ENCODE measurements at regions not wholly inside any gene's neighbourhood (a gene's known extent, or its start where the extent isn't known, plus 50 kb on each side); places are given as distances from the start of the nearest gene placed in this dataset.
A peak's percentile ranks its signal among the peaks of the same experiment; 100 is the strongest.

GRCh38 chr13:31614073-31614472 lies 125.3 kb upstream of the RXFP2 start:
- no peak for DNase-seq

DNA sequence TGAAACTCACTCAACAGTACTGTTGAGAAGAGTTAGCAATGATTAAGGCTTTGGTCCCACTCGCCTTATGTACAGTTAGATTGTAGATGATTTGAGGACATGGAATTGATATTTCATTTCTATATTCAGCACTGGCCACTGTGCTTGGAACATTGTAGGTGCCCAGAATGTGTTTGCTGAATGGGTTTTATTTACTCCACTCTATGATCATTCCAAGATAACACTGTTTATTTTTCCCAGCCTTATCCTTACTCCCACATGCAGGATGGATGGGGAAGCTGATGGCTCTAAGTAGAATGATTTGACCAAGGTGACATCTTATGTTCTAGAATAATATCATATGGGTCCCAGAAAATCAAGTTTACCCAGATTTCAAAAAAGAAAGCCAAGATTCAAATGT lies 124.6 kb upstream of the RXFP2 start:
- DNase-seq: no peak

- no peak for DNase-seq
These were observed 114.2 kb upstream of the RXFP2 start for GRCh38 chr13:31625115-31625514.

DNA sequence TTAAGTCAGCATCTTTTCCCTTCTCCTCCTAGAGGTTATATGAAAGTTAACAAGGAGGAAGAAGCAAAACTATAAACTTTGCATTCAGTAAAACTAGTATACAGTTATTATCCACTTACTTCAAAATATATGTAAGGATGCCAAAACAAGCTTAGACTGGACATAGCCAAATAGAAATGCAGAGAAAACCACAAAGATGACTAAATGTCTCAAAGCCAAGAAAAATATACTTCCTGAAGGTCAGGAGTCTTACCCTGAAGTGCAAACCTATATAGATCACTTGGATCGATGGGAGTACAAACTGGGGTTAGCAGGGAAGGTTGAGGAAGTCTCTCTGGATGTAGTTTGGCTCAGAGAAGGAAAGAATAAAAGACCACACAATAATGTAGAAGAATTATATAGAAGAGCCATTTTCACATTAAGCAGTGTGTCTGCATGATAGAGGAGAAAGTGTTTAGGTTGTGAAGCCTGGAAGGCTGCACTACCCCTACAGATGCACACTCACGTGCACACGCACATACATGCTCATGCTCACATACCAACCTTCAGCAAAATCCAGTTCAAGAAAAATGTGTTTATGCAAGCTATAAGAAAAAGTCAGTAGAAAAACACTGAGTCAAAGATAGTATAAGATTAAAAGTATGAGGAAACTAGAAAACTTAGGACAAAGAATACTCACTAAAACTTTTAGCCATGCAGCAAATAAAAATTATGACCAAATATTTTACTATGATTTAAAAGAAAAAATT lies 112.1 kb upstream of the RXFP2 start:
- no peak for DNase-seq

DNA sequence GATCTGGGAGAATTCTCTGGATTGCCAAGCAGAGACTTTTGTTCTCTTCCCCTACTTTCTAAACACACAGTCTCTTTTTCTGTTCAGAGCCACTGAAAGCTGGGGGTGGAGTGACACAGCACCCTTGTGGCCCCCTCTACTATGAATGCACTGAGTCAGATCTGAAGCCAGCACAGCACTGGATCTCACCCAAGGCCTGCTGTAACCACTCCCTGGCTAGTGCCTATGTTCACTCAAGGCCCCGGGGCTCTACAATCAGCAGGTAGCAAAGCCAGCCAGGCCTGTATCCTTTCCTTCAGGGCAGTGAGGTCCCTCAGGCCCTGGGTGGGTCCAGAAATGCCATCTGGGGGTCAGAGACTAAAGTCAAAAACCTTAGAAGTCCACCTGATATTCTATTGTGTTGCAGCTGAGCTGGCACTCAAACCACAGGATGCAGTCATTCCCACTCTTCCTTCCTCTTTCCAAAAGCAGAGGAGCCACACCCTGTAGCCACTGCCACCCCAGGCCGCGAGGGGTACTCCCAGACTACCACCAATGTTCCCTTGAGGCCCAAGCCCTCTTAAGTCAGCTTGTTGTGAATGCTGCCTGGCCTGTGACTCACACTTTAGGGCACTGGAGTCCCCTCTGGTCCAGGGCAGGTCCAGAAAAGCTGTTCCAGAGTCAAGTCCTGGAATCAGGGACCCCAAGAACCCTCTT lies 110.1 kb upstream of the RXFP2 start:
- no peak for DNase-seq

DNA sequence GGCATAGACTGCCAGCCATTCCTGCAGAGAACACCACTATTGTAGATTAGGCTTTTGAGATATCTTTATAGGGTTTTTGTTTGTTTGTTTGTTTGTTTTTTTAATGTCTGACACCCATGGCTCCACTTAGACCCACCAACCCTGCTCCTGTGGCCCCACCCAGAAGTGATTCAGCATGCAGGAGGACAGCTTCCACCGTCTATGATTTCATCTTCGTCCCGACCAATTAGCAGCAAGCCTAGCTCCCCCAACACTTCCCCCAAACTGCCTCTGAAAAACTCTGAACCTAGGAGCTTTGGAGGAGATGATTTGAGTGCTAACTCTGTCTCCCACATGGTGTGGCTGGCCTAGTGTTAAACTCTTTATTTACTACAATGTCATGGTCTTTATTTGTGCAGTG lies 108.3 kb upstream of the RXFP2 start:
- no peak for DNase-seq

- no peak for DNase-seq
These were observed 107.6 kb upstream of the RXFP2 start for GRCh38 chr13:31631746-31632145.

- DNase-seq: peak; percentile 10
These were observed 100.7 kb upstream of the RXFP2 start for GRCh38 chr13:31638577-31638976.

- peak; percentile 42 for DNase-seq
These were observed 99.7 kb upstream of the RXFP2 start for GRCh38 chr13:31639443-31640163.

DNA sequence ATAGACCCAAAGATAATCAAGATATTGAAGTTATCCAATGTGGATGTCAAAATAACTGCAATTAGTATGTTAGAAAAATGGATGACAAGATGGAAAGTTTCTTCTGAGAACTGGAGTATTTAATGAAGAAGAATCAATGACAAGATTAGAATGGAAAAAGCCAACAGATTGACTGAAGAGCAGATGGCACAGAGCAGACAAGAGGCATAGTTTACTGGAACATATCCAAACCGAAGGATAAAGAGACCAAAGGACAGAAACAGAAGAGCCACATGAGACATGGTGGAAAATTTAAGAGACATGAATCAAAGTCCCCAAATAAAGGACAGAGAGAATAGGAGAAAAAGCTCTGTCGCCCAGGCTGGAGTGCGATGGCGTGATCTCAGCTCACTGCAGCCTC lies 89.6 kb upstream of the RXFP2 start:
- no peak for DNase-seq

GRCh38 chr13:31653730-31654129 lies 85.6 kb upstream of the RXFP2 start:
- DNase-seq: no peak

- DNase-seq: no peak
These were observed 75.3 kb upstream of the RXFP2 start for GRCh38 chr13:31663880-31664585.

DNA sequence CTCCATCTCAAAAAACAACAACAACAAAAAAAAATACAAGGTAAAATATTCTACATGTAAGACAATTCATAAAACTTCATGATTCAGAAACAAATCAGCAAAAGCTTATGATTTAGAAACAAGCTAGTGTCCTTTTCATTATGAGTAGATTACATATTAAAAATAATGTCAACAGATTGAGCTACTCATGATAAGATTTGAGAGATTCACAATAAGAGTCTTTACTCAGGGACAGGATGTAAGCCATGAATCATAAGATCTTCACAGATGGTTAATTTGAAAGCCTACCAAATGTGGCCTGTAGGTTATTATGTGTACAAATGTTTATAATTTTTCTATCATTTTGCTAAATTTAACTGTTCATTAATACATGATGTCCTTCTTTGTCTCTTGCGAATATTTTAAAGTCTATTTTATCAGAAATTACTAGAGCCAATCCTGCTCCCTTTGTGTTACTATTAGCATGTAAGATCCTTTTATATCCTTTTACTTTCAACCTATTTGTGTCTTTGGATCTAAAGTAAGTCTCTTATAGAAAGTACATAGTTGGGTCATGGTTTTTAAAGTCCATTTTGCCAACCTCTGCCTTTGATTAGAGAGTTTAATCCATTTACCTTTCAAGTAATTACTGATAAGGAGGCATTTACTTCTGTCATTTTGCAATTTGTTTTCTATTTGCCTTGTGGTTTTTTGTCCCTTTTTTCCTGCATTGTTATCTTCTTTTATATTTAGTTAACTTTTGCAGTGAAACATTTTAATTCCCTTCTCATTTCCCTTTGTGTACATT lies 68.3 kb upstream of the RXFP2 start:
- no peak for DNase-seq

DNA sequence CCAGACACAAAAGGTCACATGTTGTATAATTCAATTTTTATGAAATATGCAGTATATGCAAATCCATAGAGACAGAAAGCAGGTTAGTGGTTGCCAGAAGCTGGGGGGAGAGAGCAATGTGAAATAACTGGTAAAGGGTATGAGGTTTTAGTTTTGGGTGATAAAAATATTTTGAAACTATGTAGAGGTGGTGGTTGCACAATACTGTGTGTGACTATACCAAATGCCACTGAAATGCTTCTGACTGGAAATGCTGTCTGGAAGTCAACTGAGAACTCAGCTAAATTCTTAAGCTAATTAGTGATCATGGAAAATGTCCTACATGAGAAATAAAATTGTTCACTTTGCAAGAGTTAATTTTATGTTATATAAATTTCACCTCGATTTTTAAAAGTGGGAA lies 65.3 kb upstream of the RXFP2 start:
- DNase-seq: no peak

GRCh38 chr13:31675440-31675953 lies 63.8 kb upstream of the RXFP2 start:
- no peak for DNase-seq

GRCh38 chr13:31681133-31681532 lies 58.2 kb upstream of the RXFP2 start:
- DNase-seq: no peak

GRCh38 chr13:31684466-31684865 lies 54.9 kb upstream of the RXFP2 start:
- no peak for DNase-seq

DNA sequence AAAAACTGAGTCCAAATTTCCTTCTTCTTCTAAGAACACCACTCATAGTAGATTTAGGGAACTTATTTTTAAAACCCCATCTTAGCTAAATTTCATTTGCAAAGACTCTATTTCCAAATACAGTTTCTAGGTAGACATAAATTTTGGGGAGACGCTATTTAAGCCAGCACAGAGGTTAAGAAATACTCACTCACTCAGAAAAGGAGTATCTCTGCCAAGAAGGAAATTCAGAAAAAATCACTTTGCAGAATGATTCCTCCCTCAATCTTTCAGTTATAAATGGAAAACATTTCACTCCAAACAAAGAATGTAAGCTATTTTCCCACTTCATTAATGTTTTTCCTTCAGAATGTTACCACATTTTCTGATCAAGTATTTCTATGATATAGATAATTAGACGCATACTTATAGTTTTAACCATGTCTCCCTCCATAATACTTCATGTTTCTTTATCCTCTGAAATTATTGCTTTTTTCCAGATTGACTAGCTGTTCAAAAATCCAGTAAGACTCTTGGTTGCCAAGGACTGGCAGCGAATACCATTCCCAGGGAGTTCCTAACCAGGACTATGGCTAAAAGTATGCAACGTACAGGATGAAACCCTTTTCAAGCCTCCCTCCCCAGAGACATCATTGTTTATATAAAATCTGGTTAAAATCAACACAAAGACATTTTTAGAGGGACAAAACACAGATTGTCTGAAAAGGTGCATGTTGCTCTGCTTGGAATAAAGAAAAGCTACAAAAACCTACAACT lies 52.5 kb upstream of the RXFP2 start:
- no peak for DNase-seq

All from DMS79 treated with DMSO at 0.1 percent for 48 hours (cell line).